ENCODE measurements at regions not wholly inside any gene's neighbourhood (a gene's known extent, or its start where the extent isn't known, plus 50 kb on each side); places are given as distances from the start of the nearest gene placed in this dataset.
"Not testable (repeated sequence)": the region's sequence is repeated elsewhere in the genome, so short reads cannot be mapped to it uniquely, and the experiment has no call there.

DNA sequence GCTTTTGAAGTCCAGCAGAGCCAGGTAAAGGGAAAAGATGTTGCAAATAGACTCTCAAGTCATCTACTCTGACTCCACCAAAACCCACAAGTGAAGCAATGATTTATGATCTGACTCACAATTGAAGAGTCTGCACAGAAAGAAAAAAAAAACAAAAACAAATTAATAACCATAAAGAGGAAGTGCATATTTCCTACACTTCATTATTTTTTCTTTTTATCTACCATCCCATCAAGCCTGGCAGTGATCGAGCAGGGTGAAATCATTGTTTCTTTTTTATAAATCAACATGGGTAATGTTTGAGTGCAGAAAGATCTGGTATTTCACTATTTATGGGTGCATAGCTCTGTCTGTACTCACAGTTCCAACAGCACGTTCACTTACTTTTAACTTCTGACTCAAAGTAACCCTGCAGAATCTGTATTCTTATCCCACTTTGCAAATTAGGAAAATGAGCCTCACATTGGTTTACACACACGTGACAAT lies 829.0 kb downstream of the TNS3 start:
- ChIA-PET POLR2A (no interaction called here), CTCF (no interaction called here)
- no peak for DNase-seq (ENCODE audit: extremely low spot score)
- TF ChIP-seq SUZ12 (IDR thresholded peaks at IDR 0.05) (no peak), FOXK2 (IDR thresholded peaks at IDR 0.05) (no peak), NFRKB (IDR thresholded peaks at IDR 0.05) (no peak), LEF1 (IDR thresholded peaks at IDR 0.05; ENCODE audit: borderline replicate concordance) (no peak), CTBP1 (IDR thresholded peaks at IDR 0.05; ENCODE audit: borderline replicate concordance) (no peak), FOXA1 (IDR thresholded peaks at IDR 0.05) (no peak), BHLHE40 (IDR thresholded peaks at IDR 0.05; ENCODE audit: borderline replicate concordance) (no peak), ARNT (IDR thresholded peaks at IDR 0.05) (no peak), ZNF384 (IDR thresholded peaks at IDR 0.05) (no peak), ELF4 (IDR thresholded peaks at IDR 0.05) (no peak), FOXM1 (IDR thresholded peaks at IDR 0.05; ENCODE audit: borderline replicate concordance) (no peak), TARDBP (IDR thresholded peaks at IDR 0.05) (no peak), HDGF (IDR thresholded peaks at IDR 0.05; ENCODE audit: borderline replicate concordance) (no peak), L3MBTL2 (conservative IDR thresholded peaks at IDR 0.05) (no peak)
- TF ChIP-seq, protein P1, sequence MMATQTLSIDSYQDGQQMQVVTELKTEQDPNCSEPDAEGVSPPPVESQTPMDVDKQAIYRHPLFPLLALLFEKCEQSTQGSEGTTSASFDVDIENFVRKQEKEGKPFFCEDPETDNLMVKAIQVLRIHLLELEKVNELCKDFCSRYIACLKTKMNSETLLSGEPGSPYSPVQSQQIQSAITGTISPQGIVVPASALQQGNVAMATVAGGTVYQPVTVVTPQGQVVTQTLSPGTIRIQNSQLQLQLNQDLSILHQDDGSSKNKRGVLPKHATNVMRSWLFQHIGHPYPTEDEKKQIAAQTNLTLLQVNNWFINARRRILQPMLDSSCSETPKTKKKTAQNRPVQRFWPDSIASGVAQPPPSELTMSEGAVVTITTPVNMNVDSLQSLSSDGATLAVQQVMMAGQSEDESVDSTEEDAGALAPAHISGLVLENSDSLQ (IDR thresholded peaks at IDR 0.05), result no peak

DNA sequence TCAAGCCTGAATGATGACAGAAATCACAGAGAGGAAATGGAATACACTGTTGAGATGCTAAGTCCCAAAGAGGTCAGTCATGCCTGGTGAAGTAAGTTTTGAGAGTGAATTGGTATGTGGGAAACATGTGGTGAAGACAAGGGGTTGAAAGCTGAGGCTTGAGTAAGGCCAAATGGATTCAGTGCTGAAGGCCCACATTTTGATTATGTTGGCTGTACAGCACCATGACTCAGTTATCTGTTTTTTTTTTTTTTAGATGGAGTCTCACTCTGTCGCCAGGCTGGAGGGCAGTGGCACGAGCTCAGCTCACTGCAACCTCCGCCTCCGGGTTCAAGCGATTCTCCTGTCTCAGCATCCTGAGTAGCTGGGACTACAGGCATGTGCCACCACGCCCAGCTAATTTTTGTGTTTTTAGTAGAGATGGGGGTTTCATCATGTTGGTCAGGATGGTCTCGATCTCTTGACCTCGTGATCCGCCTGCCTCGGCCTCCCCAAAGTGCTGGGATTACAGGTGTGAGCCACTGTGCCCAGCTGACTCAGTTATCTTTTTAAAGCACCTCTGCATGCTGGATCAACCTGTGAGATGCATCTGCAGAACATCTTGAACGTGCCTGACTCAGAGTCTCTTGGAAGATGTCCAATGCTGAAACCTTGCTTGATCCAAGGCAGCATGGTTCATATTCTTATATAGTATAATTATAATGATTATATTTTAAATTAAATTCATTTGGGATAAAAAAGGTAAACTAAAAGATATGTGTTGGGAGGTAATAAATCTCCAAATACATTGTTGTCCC lies 829.8 kb downstream of the TNS3 start:
- CTCF ChIA-PET, result not testable (repeated sequence)

DNA sequence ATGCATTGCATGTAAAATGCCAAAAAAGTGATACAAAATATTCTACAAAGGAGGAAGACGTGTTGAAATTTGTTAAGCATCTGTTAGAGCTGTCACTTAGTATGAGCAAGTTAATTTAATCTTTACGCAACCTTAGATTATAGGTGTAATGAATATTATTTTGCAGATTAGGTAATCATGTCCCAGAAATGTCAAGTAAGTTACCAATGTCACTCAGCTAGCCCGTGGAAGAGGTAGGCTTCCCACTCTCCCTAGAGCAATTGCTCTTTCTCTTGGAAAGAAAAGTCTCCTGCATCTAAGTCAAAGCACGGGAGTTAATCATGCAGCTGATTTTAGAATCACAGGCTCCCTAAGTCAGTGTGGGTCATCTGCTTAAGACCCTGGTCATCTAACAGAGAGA lies 830.4 kb upstream of the IGFBP3 start:
- no peak for DNase-seq (ENCODE audit: extremely low spot score)
- TF ChIP-seq, protein P1 (IDR thresholded peaks at IDR 0.05), result no peak
- TF ChIP-seq ELF4 (IDR thresholded peaks at IDR 0.05) (no peak), TARDBP (IDR thresholded peaks at IDR 0.05) (no peak), ARNT (IDR thresholded peaks at IDR 0.05) (no peak), BHLHE40 (IDR thresholded peaks at IDR 0.05; ENCODE audit: borderline replicate concordance) (no peak), FOXM1 (IDR thresholded peaks at IDR 0.05; ENCODE audit: borderline replicate concordance) (no peak)
- ChIA-PET CTCF (no interaction called here), POLR2A (no interaction called here)

More for the DNA sequence above, 829.8 kb downstream of the TNS3 start:
- DNase-seq (ENCODE audit: extremely low spot score); POLR2A ChIA-PET: not testable (repeated sequence)

DNA sequence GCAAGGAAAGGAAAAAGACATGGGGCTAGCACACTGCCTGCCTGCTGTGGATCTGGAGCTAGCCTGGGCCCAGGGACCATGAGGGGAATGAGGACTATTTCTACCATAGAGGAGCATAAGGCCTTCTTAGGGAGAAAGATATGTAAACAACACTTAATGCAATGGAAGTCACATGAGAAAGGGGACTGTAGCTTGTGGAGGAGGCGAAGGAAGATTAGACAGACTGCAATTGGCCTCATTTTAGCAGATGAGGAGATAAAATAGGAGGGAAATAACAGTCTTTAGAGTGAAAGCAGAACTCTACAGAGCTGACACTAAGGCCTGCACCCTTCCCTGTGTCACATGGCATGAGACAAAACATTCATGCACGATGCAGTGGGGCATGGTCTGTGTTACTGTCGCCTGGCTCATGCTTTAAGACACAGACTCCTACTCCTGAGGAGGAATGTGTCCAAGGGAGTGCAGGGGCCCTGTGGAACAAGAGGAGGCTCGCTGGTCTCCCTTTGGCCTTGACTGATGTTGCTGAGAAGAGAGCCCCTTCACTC lies 829.3 kb upstream of the IGFBP3 start:
- TF ChIP-seq SUZ12 (IDR thresholded peaks at IDR 0.05), result no peak

DNA sequence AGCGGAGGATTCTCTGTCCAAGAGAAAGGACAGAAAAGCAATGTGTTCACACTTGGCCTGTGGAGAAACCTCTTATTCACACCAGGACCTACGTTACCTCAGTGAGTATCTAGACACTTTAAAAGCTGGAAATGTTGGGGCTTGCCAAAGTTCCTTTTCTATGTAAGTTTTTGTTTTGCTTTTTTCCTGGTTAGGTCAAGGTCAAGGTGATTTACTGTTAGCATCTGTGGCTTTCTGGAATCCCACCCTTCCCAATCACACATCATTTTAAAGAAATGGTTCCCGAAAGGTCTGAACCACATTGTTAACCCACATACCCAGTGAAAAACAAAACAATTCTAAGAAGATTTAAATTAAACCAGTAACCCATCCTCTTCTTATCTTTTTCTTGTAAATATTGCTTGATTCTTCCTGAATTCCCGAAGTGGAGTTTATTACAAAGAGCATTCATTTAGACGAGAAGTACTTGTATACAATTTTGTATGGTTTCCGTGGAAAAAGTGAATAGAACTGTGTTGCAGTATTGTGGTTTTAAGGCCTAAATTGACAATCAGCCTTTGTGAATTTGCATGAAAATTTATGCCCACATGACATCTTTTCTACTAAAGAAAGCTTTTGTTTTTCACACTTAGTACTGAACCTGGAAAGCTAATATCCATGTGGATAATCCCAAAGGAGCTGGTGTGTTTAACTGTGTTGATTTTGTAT lies 827.0 kb upstream of the IGFBP3 start:
- DNase-seq (ENCODE audit: extremely low spot score), result no peak
- POLR2A ChIA-PET, result no interaction called here

More for the DNA sequence above, 829.3 kb upstream of the IGFBP3 start:
- ChIA-PET POLR2A (no interaction called here), CTCF (no interaction called here)
- DNase-seq (ENCODE audit: extremely low spot score), result no peak

DNA sequence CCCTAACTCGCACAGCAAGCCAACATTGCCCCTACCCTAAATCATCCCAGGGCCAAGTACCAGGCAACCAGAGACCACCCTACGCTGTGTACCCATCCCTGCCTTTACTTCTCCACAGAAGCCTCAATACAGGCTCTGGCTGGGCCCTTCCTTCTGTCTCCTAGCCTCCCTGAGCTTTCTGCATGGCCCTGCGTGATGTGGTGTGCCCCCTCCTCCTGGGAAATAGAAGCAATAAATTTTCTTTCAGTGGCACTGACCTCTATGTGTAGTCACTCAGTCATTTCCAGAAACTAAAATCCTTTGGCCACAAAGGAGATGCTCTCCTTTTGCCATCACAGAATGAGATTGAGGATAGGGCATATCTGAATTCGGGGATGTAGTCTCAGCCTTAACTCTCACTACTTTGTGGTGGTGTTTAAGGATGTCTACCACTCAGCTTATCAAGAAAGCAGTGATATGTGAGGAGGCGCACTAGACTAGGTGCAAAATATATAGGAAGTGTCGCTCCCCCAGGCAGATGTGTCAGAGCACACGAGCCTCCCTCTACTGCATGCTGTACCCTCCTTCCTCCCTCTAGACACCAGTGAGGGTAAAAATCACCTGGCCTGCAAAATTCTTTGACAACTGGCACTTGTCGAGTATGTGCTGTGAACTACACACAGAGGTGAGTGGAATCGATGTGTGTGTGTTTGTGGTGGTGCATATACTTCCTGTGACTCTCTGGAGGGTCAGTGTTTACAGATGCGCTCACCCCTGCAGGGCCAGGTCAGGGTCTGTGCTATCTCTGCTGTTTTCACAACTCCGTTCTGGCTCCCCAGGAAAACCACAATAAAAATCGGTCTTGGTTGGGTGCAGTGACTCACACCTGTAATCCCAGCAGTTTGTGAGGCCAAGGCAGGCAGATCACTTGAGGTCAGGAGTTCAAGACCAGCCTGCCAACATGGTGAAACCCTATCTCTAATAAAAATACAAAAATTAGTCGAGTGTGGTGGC lies 825.9 kb upstream of the IGFBP3 start:
- TF ChIP-seq HDGF (IDR thresholded peaks at IDR 0.05; ENCODE audit: borderline replicate concordance) (no peak), FOXA1 (IDR thresholded peaks at IDR 0.05) (no peak), ZNF384 (IDR thresholded peaks at IDR 0.05) (no peak), L3MBTL2 (conservative IDR thresholded peaks at IDR 0.05) (no peak), LEF1 (IDR thresholded peaks at IDR 0.05; ENCODE audit: borderline replicate concordance) (no peak), CTBP1 (IDR thresholded peaks at IDR 0.05; ENCODE audit: borderline replicate concordance) (no peak), SP1 (IDR thresholded peaks at IDR 0.05) (no peak), SUZ12 (IDR thresholded peaks at IDR 0.05) (no peak), ELF4 (IDR thresholded peaks at IDR 0.05) (no peak), BHLHE40 (IDR thresholded peaks at IDR 0.05; ENCODE audit: borderline replicate concordance) (no peak), NFRKB (IDR thresholded peaks at IDR 0.05) (no peak), ARNT (IDR thresholded peaks at IDR 0.05) (no peak)
- TF ChIP-seq, protein P1 (IDR thresholded peaks at IDR 0.05), result no peak
- DNase-seq (ENCODE audit: extremely low spot score), result no peak
- POLR2A ChIA-PET, result no interaction called here
- CTCF ChIA-PET, result no interaction called here

More for the DNA sequence above, 827.0 kb upstream of the IGFBP3 start:
- TF ChIP-seq ZNF384 (IDR thresholded peaks at IDR 0.05) (no peak), BHLHE40 (IDR thresholded peaks at IDR 0.05; ENCODE audit: borderline replicate concordance) (no peak), SP1 (IDR thresholded peaks at IDR 0.05) (no peak), CTBP1 (IDR thresholded peaks at IDR 0.05; ENCODE audit: borderline replicate concordance) (no peak)
- CTCF ChIA-PET, result no interaction called here

Measured in HEK293T (cell line).